SK-N-SH (cell line): ENCODE measurements at regions not wholly inside any gene's neighbourhood (a gene's known extent, or its start where the extent isn't known, plus 50 kb on each side); places are given as distances from the start of the nearest gene placed in this dataset.

Experiments used
- CTCF ChIA-PET: fragments of 300-600, 350-600 bp; formaldehyde crosslinking; extraction: SDS; loops from one replicate; lab custom pipeline; 2021; lab: Yijun Ruan, JAX
- POLR2A ChIA-PET: fragments of 350-600 bp; sonication (Branson Sonifier 250); formaldehyde crosslinking; extraction: SDS; loops from one replicate; lab custom pipeline; 2020; ENCODE audit warnings: antibody characterized with exemption, inconsistent platforms; lab: Yijun Ruan, JAX
- DNase-seq: peaks from one replicate; pipeline ENCODE4 v3.0.0; 2012
- H2AFZ ChIP-seq: fragments of 200-600 bp; sonication (generic); 2 replicates; pipeline ENCODE4 v1.8.1; 2016; ENCODE audit warnings: antibody characterized with exemption, mild to moderate bottlenecking, low read depth
- H3F3A ChIP-seq: fragments of 200-600 bp; sonication (generic); replicated peaks from 2 replicates; pipeline ENCODE3; 2016; ENCODE audit warnings: antibody characterized with exemption, mild to moderate bottlenecking; ENCODE audit not compliant: insufficient read depth
- H3K27ac ChIP-seq, 2 experiments: fragments of 200-500 bp in 1 of 2; fragments of 200-600 bp in 1 of 2; sonication (Bioruptor generic) in 1 of 2; sonication (generic), shearing (Covaris generic) in 1 of 2; 2 replicates each; pipeline versions ENCODE4 v1.5.1 to v1.6.1; 2014 to 2016; ENCODE audit warnings: low read depth in 2 of 2, inconsistent platforms in 1 of 2, low read length in 1 of 2, mild to moderate bottlenecking in 1 of 2, mixed read lengths in 1 of 2
- H3K27me3 ChIP-seq: fragments of 200-600 bp; sonication (generic), shearing (Covaris generic); 2 replicates; pipeline ENCODE4 v1.6.1; 2016; ENCODE audit warnings: mixed run types; ENCODE audit not compliant: insufficient read depth
- H3K36me3 ChIP-seq, 2 experiments: fragments of 200-500 bp in 1 of 2; fragments of 200-600 bp in 1 of 2; sonication (Bioruptor generic) in 1 of 2; sonication (generic) in 1 of 2; replicated peaks in 1 of 2; 2 replicates each; pipeline versions ENCODE3 to v1.5.1; 2014 to 2016; ENCODE audit warnings: low read length in 1 of 2, mild to moderate bottlenecking in 1 of 2; ENCODE audit not compliant: insufficient read depth in 2 of 2, control insufficient read depth in 1 of 2
- H3K4me1 ChIP-seq, 2 experiments: fragments of 200-500 bp in 1 of 2; fragments of 200-600 bp in 1 of 2; sonication (Bioruptor generic) in 1 of 2; sonication (generic), shearing (Covaris generic) in 1 of 2; 2 replicates each; pipeline versions ENCODE4 v1.5.1 to v1.6.1; 2014 to 2016; ENCODE audit warnings: low read depth in 1 of 2, low read length in 1 of 2, mixed run types in 1 of 2; ENCODE audit not compliant: insufficient read depth in 2 of 2, control insufficient read depth in 1 of 2
- H3K4me2 ChIP-seq: fragments of 200-600 bp; sonication (generic), shearing (Covaris generic); 2 replicates; pipeline ENCODE4 v1.6.1; 2017; ENCODE audit warnings: mixed run types
- H3K4me3 ChIP-seq, 2 experiments: fragments of 200-500 bp in 1 of 2; fragments of 200-600 bp in 1 of 2; sonication (Bioruptor generic) in 1 of 2; sonication (generic), shearing (Covaris generic) in 1 of 2; 2 replicates each; pipeline versions ENCODE4 v1.5.1 to v1.8.1; 2014 to 2016; ENCODE audit warnings: low read depth in 2 of 2, inconsistent platforms in 1 of 2, low read length in 1 of 2, mild to moderate bottlenecking in 1 of 2, mixed read lengths in 1 of 2, moderate library complexity in 1 of 2
- H3K79me2 ChIP-seq: fragments of 200-600 bp; sonication (generic); 2 replicates; pipeline ENCODE4 v1.8.1; 2017; ENCODE audit warnings: mild to moderate bottlenecking; ENCODE audit not compliant: insufficient read depth
- H3K9ac ChIP-seq: fragments of 200-600 bp; sonication (generic); 2 replicates; pipeline ENCODE4 v1.6.1; 2017; ENCODE audit warnings: mixed run types
- H3K9me2 ChIP-seq: fragments of 200-600 bp; sonication (generic); 2 replicates; pipeline ENCODE4 v1.6.1; 2017; ENCODE audit warnings: mixed run types
- H3K9me3 ChIP-seq: fragments of 200-600 bp; sonication (generic); 2 replicates; pipeline ENCODE4 v1.6.1; 2017; ENCODE audit warnings: mixed run types, mild to moderate bottlenecking, moderate library complexity
- H4K20me1 ChIP-seq: fragments of 200-600 bp; sonication (generic); 2 replicates; pipeline ENCODE4 v1.6.1; 2017; ENCODE audit warnings: mild to moderate bottlenecking, mixed run types; ENCODE audit not compliant: insufficient read depth
- CHD2 ChIP-seq: fragments of 150-350 bp; IDR thresholded peaks from 2 replicates; pipeline ENCODE4 v1.6.1; 2018; ENCODE audit warnings: low read length; ENCODE audit not compliant: partially characterized antibody
- ELF1 ChIP-seq: IDR thresholded peaks from 2 replicates; pipeline ENCODE4 v1.4.0; 2012
- EP300 ChIP-seq, 2 experiments: IDR thresholded peaks; 2 replicates each; pipeline versions ENCODE4 v1.4.0 to v1.6.1; 2012; ENCODE audit warnings: borderline replicate concordance in 1 of 2, low read depth in 1 of 2, low read length in 1 of 2
- FOXJ3 ChIP-seq: sonication (generic); formaldehyde crosslinking; IDR thresholded peaks from 2 replicates; pipeline ENCODE4 v1.5.1; 2020; ENCODE audit warnings: mild to moderate bottlenecking, missing genetic modification reagents
- FOXM1 ChIP-seq: IDR thresholded peaks from 2 replicates; pipeline ENCODE4 v1.4.0; 2012; ENCODE audit warnings: low read depth, mild to moderate bottlenecking
- JUND ChIP-seq: IDR thresholded peaks from 2 replicates; pipeline ENCODE4 v1.4.0; 2012
- MAX ChIP-seq: IDR thresholded peaks from 2 replicates; pipeline ENCODE4 v1.4.0; 2012; ENCODE audit warnings: low read depth
- MEF2A ChIP-seq: IDR thresholded peaks from 2 replicates; pipeline ENCODE4 v1.4.0; 2012; ENCODE audit warnings: low read depth, borderline replicate concordance
- PBX3 ChIP-seq: IDR thresholded peaks from 2 replicates; pipeline ENCODE4; 2012
- POLR2AphosphoS5 ChIP-seq: IDR thresholded peaks from 2 replicates; pipeline ENCODE4 v1.6.1; 2012; ENCODE audit warnings: low read depth, low read length
- RAD21 ChIP-seq: IDR thresholded peaks from 2 replicates; pipeline ENCODE4 v1.6.1; 2012; ENCODE audit warnings: mild to moderate bottlenecking, low read length
- SIN3A ChIP-seq: IDR thresholded peaks from 2 replicates; pipeline ENCODE4 v1.6.1; 2012; ENCODE audit warnings: low read depth, mild to moderate bottlenecking, low read length, moderate library complexity, borderline replicate concordance
- TCF12 ChIP-seq: IDR thresholded peaks from 2 replicates; pipeline ENCODE4 v1.4.0; 2012
- TEAD4 ChIP-seq: IDR thresholded peaks from 2 replicates; pipeline ENCODE4 v1.4.0; 2012; ENCODE audit warnings: mild to moderate bottlenecking, borderline replicate concordance; ENCODE audit not compliant: insufficient read depth
- USF1 ChIP-seq: IDR thresholded peaks from 2 replicates; pipeline ENCODE4 v1.4.0; 2012; ENCODE audit warnings: low read depth, borderline replicate concordance
- USF2 ChIP-seq: fragments of 150-350 bp; IDR thresholded peaks from 2 replicates; pipeline ENCODE4 v1.6.1; 2017; ENCODE audit warnings: antibody characterized with exemption, low read length, low read depth, borderline replicate concordance
- ZBTB33 ChIP-seq: IDR thresholded peaks from 2 replicates; pipeline ENCODE4 v1.4.0; 2012; ENCODE audit warnings: low read depth, borderline replicate concordance
- WGBS: methylation state at CpG from one replicate; pipeline ENCODE4 v1.1.6; 2017; ENCODE audit warnings: low lambda C conversion rate; 5-methylcytosine and 5-hydroxymethylcytosine counted together

GRCh38 chr7:18194616-18195015 lies 167.0 kb upstream of the PRPS1L1 start:
- Histone ChIP-seq H3K27me3 (peaks cover 7% of the 10 kb centered on the region; the same call in 1 of the 2 replicates), H3K9ac (no peak overlapping the region), H3K9me3 (no peaks in the 10 kb centered on the region), H3K4me1 (no peaks in the 10 kb centered on the region; a peak in 1 of 4 replicates), H3K4me3 (no peak overlapping the region), H3K36me3 (no peaks in the 10 kb centered on the region), H3K79me2 (no peaks in the 10 kb centered on the region), H3K27ac (no peak overlapping the region), H4K20me1 (no peaks in the 10 kb centered on the region), H3K4me2 (no peak overlapping the region), H3F3A (no peaks in the 10 kb centered on the region), H3K9me2 (peaks cover 6% of the 10 kb centered on the region; the same call in 1 of the 2 replicates), H2AFZ (no peak overlapping the region)
- no peak for DNase-seq
- POLR2A ChIA-PET: no interaction called here
- CTCF ChIA-PET: no interaction called here
- no peak for TF ChIP-seq TEAD4
- TF ChIP-seq EP300 (IDR thresholded peaks at IDR 0.05; ENCODE audit: borderline replicate concordance in 1 of 2, low read depth in 1 of 2, low read length in 1 of 2): no peak
- no peak for TF ChIP-seq FOXJ3
- no peak for TF ChIP-seq USF2
- TF ChIP-seq SIN3A: no peak
- TF ChIP-seq JUND: no peak
- TF ChIP-seq MAX: no peak
- TF ChIP-seq RAD21: no peak
- TF ChIP-seq ELF1: no peak
- TF ChIP-seq USF1: no peak
- TF ChIP-seq FOXM1: no peak

GRCh38 chr7:18196638-18197037 lies 169.0 kb upstream of the PRPS1L1 start:
- Histone ChIP-seq H3K9me3 (no peaks in the 10 kb centered on the region), H3K4me2 (no peak overlapping the region), H3K79me2 (no peaks in the 10 kb centered on the region), H3F3A (no peaks in the 10 kb centered on the region), H2AFZ (no peak overlapping the region), H4K20me1 (no peaks in the 10 kb centered on the region), H3K27me3 (peaks cover 7% of the 10 kb centered on the region; the same call in 1 of the 2 replicates), H3K9ac (no peak overlapping the region), H3K27ac (no peak overlapping the region), H3K9me2 (peaks cover 6% of the 10 kb centered on the region; the same call in 1 of the 2 replicates), H3K4me3 (no peak overlapping the region), H3K4me1 (peaks cover 0 to 2% of the 10 kb centered on the region in 2 experiments; a peak in 1 of 4 replicates), H3K36me3 (no peaks in the 10 kb centered on the region)
- ChIA-PET POLR2A (no interaction called here), CTCF (no interaction called here)
- WGBS: 46% methylated on average over 3 of the region's 3 CpGs
- no peak for DNase-seq
- no peak for TF ChIP-seq ZBTB33
- TF ChIP-seq TCF12: no peak
- no peak for TF ChIP-seq MEF2A
- no peak for TF ChIP-seq POLR2AphosphoS5
- no peak for TF ChIP-seq FOXM1
- no peak for TF ChIP-seq RAD21
- TF ChIP-seq PBX3: no peak
- TF ChIP-seq JUND: no peak
- TF ChIP-seq FOXJ3: no peak
- no peak for TF ChIP-seq CHD2
